ENCODE measurements at regions not wholly inside any gene's neighbourhood (a gene's known extent, or its start where the extent isn't known, plus 50 kb on each side); places are given as distances from the start of the nearest gene placed in this dataset.

DNA sequence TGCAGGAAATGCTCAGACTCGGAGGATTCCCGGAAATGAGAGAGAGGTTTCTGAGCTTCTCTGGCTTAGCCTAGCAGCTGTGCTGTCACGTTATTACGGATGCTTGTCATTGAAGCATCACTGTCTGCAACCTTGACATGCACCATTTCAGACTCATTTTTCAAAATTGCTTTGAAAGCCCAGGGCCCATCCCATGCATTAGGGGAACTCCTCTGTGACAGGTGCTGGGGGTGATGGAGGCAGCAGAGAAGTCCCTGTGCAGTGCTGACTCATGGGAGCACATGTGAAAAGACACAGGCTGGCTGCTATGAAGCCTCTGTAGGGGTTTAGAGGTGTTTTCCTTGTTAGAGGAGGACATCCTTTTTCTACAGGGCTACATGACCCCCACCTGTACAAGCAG lies 214.0 kb upstream of the MPHOSPH6 start:
- TF ChIP-seq MYC (IDR thresholded peaks at IDR 0.05; ENCODE audit: low read depth, low read length) (no peak), POLR2A (IDR thresholded peaks at IDR 0.05; ENCODE audit: low read depth, low read length) (no peak), POLR2AphosphoS5 (IDR thresholded peaks at IDR 0.05; ENCODE audit: insufficient read depth, low read depth, low read length) (no peak), EZH2 (IDR thresholded peaks at IDR 0.05; ENCODE audit: borderline replicate concordance, low read depth, low read length, severe bottlenecking) (no peak), MAX (IDR thresholded peaks at IDR 0.05; ENCODE audit: insufficient read depth, insufficient read length) (no peak), JUN (IDR thresholded peaks at IDR 0.05; ENCODE audit: borderline replicate concordance, insufficient read depth, insufficient read length, low read depth) (no peak), GATA2 (IDR thresholded peaks at IDR 0.05; ENCODE audit: insufficient read depth, insufficient read length, low read depth, low read length) (no peak), FOS (IDR thresholded peaks at IDR 0.05; ENCODE audit: borderline replicate concordance, insufficient read depth, low read length) (no peak)
- TF ChIP-seq, protein P1, sequence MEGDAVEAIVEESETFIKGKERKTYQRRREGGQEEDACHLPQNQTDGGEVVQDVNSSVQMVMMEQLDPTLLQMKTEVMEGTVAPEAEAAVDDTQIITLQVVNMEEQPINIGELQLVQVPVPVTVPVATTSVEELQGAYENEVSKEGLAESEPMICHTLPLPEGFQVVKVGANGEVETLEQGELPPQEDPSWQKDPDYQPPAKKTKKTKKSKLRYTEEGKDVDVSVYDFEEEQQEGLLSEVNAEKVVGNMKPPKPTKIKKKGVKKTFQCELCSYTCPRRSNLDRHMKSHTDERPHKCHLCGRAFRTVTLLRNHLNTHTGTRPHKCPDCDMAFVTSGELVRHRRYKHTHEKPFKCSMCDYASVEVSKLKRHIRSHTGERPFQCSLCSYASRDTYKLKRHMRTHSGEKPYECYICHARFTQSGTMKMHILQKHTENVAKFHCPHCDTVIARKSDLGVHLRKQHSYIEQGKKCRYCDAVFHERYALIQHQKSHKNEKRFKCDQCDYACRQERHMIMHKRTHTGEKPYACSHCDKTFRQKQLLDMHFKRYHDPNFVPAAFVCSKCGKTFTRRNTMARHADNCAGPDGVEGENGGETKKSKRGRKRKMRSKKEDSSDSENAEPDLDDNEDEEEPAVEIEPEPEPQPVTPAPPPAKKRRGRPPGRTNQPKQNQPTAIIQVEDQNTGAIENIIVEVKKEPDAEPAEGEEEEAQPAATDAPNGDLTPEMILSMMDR (IDR thresholded peaks at IDR 0.05; ENCODE audit: extremely low read depth in 1 of 2, insufficient read depth in 1 of 2, low read depth in 1 of 2, low read length in 2 of 2), result no peak
- Histone ChIP-seq H3K27me3 (ENCODE audit: control insufficient read depth in 2 of 2, insufficient read depth in 2 of 2, low read length in 2 of 2) (no peaks in the 10 kb centered on the region), H3K4me1 (ENCODE audit: control insufficient read depth, extremely low read depth, insufficient read depth, low read length) (no peaks in the 10 kb centered on the region), H3K79me2 (ENCODE audit: control insufficient read depth, insufficient read depth, low read length) (no peaks in the 10 kb centered on the region), H3K9me3 (replicated peaks; ENCODE audit: control insufficient read depth, insufficient read depth, low read length) (no peaks in the 10 kb centered on the region), H3K9ac (replicated peaks; ENCODE audit: extremely low read depth, insufficient read depth, low read length) (no peak overlapping the region), H3K27ac (ENCODE audit: insufficient read depth, low read depth, low read length) (no peak overlapping the region), H4K20me1 (replicated peaks; ENCODE audit: control insufficient read depth, extremely low read depth, insufficient read depth, low read length) (no peaks in the 10 kb centered on the region), H3K36me3 (ENCODE audit: control insufficient read depth in 2 of 2, extremely low read depth in 1 of 2, insufficient read depth in 2 of 2, low read length in 2 of 2) (no peaks in the 10 kb centered on the region), H3K4me2 (ENCODE audit: insufficient read depth, low read length) (no peak overlapping the region), H2AFZ (ENCODE audit: low read depth, low read length) (no peak overlapping the region), H3K4me3 (replicated peaks in 1 of 3; ENCODE audit: insufficient read depth in 1 of 3, low read depth in 1 of 3, low read length in 3 of 3) (no peak overlapping the region), H3K9me1 (replicated peaks; ENCODE audit: control insufficient read depth, extremely low read depth, insufficient read depth, low read length) (no peaks in the 10 kb centered on the region)
- dilution Hi-C loops (cut with MboI; ENCODE audit: extremely low pct_ligation_motif_present, low sequenced_read_pairs), result no loop called here
- BruUV-seq (replicated peaks), result no TSS peak
- ChIA-PET CTCF (no interaction called here), POLR2A (no interaction called here)
- no peak for DNase-seq (ENCODE audit: low read depth, low spot score)
- intact Hi-C loops (cut with micrococcal nuclease), result no loop called here
- no peak for FAIRE-seq

All from endothelial cell of umbilical vein (primary cell).